NCI-H510A treated with DMSO at 0.1 percent for 48 hours (cell line): ENCODE measurements at regions not wholly inside any gene's neighbourhood (a gene's known extent, or its start where the extent isn't known, plus 50 kb on each side); places are given as distances from the start of the nearest gene placed in this dataset.

ENCODE experiments used
- DNase-seq: peaks from one replicate; lab custom pipeline; 2025; lab: John Stamatoyannopoulos, UW

- DNase-seq, result no peak
Measured at GRCh38 chr4:11342401-11342800, 86.3 kb downstream of the HS3ST1 start.

DNA sequence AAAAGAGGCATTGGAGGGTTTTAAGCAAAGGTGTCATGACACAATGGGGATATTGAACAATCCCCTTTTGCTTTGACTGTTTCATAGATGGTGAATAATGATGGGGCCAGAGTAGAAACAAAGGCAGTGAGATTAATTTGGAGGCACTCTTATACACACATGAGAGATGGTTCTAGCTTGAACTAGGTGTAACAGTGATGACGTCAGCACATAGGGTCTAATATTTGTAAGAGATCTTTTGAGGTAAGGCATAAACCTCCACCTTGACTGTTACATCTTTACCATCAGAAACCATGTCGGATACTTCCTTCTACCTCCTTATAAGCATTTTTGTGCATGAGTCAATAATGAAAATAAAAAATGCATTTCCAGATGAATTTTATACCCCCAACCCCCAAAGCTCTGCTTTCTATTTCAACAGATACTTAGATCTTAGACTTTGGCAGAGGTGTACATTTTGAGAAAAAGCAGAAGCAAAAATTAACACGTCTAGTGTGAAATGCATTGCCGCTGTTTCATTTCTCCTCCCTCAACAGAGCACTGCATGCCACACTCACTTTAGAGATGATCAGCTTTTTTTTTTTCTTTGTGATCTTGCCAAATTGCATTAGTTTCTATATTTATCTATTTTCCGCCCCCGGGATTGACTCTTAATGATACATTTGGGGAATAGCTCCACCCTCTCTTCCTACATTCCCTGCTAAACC is 87.2 kb downstream of the HS3ST1 start:
- no peak for DNase-seq

- peak; percentile 51 for DNase-seq
Measured at GRCh38 chr4:11338956-11339782, 89.5 kb downstream of the HS3ST1 start.

GRCh38 chr4:11337287-11337686 is 91.4 kb downstream of the HS3ST1 start:
- DNase-seq, result no peak

- no peak for DNase-seq
Measured at GRCh38 chr4:11336435-11336834, 92.3 kb downstream of the HS3ST1 start.

DNA sequence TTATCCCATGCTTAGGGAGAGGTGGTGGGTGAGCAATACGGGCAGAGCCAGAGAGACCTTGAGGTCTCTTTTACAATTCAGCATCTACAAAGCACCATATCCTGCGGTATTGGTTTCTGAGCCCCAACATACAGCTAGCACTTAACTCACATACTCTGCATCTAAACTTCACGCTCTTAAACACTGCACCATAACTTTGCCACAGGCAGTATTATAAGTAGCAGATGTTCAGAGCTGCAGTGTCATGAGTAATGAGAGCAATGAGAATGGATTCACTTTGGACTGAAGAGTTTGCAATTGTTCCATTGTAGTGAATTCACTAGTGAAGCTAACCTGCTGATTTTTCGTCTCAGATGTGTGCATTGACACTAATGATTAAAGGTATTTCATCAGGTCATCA is 93.8 kb downstream of the HS3ST1 start:
- no peak for DNase-seq

- DNase-seq, result no peak
Measured at GRCh38 chr4:11328401-11328800, 100.3 kb downstream of the HS3ST1 start.

DNA sequence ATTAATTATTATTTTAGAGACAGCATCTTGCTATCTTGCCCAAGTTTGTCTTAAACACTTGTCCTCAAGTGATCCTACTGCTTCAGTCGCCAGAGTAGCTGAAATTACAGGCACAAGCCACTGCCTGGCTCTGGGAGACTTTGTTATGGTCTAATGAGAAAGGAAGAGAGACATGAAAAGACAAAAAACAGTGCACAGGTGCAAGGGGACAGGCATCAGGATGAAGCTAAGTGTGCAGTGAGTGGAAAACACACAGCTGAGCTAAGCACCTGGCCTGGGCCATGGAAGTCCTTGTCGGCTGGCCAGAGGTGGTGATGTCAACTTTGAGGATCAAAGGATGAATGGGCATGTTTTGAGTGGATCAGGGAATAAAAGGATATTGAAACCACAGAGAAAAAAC is 102.7 kb downstream of the HS3ST1 start:
- peak; percentile 86 for DNase-seq

DNA sequence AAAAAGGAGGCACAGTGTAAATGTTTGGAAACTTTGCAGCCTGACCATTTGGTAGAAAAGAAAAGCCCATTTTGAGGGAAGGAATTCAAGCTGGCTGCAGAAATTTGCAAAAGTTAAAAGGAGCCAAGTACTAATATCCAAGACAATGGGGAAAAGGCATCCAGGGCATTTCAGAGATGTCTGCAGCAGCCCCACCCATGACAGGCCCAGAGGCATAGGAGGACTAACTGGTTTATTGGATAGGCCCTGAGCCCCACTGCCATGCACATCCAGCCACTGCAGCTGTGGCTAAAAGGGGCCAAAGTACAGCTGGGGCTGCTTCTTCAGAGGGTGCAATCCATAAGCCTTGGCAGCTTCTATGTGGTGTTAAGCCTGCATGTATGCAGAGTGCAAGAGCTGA is 104.9 kb downstream of the HS3ST1 start:
- DNase-seq, result no peak

- no peak for DNase-seq
Measured at GRCh38 chr4:11313157-11313943, 115.3 kb downstream of the HS3ST1 start.

GRCh38 chr4:11312389-11312788 is 116.3 kb downstream of the HS3ST1 start:
- DNase-seq, result no peak

DNA sequence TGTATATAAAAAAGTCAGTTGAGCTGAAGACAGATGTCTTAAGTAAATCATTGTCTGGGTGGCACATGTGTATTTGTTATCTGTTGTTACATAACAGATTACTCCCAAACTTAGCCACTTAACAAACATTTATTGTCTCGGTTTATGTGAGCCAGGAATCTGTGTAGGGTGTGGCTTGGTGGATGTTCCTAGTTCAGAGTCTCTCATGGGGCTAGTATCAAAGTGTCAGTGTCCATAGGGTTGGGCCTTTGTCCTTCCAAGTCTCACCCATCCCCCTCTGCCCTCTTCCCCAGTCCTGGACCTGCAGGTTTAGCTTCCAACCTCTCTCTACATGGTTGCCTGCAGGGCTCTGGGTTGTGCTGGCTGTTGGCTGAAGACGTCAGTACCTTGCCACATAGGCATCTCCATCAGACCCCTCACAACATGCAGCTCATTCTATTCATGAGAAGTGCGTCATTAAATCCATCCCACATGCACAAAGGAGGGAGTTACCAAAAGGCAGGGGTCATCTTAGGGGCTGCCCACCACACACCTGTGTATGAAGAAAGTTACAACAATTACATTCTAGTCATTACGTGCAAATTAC is 127.5 kb downstream of the HS3ST1 start:
- DNase-seq, result no peak

DNA sequence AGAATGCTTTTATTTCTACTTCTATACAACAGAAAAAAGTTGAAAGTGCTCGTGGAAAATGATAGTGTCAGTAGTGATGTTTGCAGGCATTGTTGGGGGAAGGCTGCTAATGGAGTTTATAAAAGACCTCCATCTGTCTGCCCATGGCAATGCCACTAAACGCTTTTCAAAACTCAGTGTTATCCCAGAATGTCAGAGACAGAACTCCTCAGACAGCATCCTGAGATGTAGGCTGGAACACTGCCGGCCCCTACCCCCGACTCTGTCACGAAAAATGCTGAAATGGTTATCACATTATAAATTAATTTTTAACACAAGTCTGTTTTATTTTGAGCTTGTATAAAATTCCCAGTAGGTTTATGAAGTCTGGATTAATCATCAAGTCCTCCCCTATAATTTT is 128.9 kb downstream of the HS3ST1 start:
- DNase-seq, result no peak

DNA sequence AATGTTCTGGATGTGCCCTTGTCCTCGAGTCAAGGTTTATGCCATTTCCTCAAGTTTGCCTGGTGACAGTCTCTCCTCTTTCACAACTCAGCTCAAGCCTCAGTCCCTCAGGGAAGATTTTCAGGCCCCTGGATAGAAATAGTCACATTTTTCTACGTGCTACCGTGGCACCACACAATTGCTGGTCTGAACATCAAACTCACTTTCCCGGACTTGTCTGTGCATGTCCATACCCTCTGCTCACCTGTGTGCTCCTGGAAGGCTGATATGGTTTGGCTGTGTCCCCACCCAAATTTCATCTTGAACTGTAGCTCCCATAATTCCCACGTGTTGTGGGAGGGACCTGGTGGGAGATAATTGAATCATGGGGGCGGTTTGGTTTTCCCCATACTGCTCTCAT is 129.7 kb downstream of the HS3ST1 start:
- DNase-seq, result no peak

- no peak for DNase-seq
Measured at GRCh38 chr4:11298451-11298850, 130.2 kb downstream of the HS3ST1 start.

DNA sequence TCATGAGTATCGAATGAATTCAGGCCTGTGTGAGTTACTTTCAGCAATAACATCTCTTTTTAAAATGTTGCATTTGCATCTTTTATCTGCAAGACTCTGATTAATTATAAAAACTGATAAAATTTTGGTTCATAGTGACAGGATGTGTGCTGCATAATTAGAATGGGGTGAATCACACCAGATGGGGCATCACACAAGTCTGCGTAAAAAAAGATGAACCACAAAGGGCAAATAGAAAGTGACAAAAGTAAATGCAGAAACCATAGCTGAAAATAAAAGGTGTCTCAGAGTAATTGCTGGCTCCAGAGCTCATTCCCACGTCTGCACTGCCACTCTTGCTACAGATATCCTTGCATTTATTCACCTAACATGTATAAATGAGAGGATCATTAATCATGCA is 131.1 kb downstream of the HS3ST1 start:
- DNase-seq, result no peak

GRCh38 chr4:11297201-11297600 is 131.5 kb downstream of the HS3ST1 start:
- no peak for DNase-seq

- DNase-seq, result no peak
Measured at GRCh38 chr4:11293866-11294265, 134.8 kb downstream of the HS3ST1 start.

- DNase-seq, result no peak
Measured at GRCh38 chr4:11287055-11287454, 141.6 kb downstream of the HS3ST1 start.

- no peak for DNase-seq
Measured at GRCh38 chr4:11286533-11286932, 142.2 kb downstream of the HS3ST1 start.

- no peak for DNase-seq
Measured at GRCh38 chr4:11281720-11282119, 147.0 kb downstream of the HS3ST1 start.

GRCh38 chr4:11271263-11271662 is 157.4 kb downstream of the HS3ST1 start:
- no peak for DNase-seq
